ENCODE measurements at regions not wholly inside any gene's neighbourhood (a gene's known extent, or its start where the extent isn't known, plus 50 kb on each side); places are given as distances from the start of the nearest gene placed in this dataset.
"Not testable (repeated sequence)": the region's sequence is repeated elsewhere in the genome, so short reads cannot be mapped to it uniquely, and the experiment has no call there.

GRCh38 chr15:20355256-20355868 lies 186.2 kb downstream of the GOLGA6L6 start:
- peak in 1 of 2 donors; percentile 14 for DNase-seq
- WGBS, 2 donors, result 73 to 74% methylated on average over 6 of the region's 6 CpGs
- H3K9me3 ChIP-seq, result no peaks in the 10 kb centered on the region
- no peaks in the 10 kb centered on the region for H3K36me3 ChIP-seq
- H3K4me3 ChIP-seq, result no peak overlapping the region
- H3K27me3 ChIP-seq, result peaks cover 0 to 78% (median 17%) of the 10 kb centered on the region in 7 donors
- no peak for ATAC-seq
- H3K27ac ChIP-seq, result no peak overlapping the region
- TF ChIP-seq CTCF (IDR thresholded peaks at IDR 0.05), result no peak
- H3K4me1 ChIP-seq, result peaks cover 0 to 3% (median 0%) of the 10 kb centered on the region in 9 donors
- intact Hi-C loops (cut with DNase I), result loop anchor here in 2 of 10 donors (5.0 to 10.0 kb wide), 2 partner anchors 49 to 1867 kb away; no protein-coding TSS in a partner anchor

- intact Hi-C loops (cut with DNase I), result loop anchor here in 2 of 10 donors (5.0 to 10.0 kb wide), 2 partner anchors 50 to 1867 kb away; no protein-coding TSS in a partner anchor
- H3K9me3 ChIP-seq, DNase-seq, H3K4me3 ChIP-seq, ATAC-seq, H3K27ac ChIP-seq, H3K4me1 ChIP-seq, H3K36me3 ChIP-seq: not testable (repeated sequence)
- peaks cover 0 to 83% (median 21%) of the 10 kb centered on the region in 7 donors for H3K27me3 ChIP-seq
- WGBS, 2 donors, result 54 to 57% methylated on average over 5 of the region's 5 CpGs
Measured at GRCh38 chr15:20354884-20355223, 186.7 kb downstream of the GOLGA6L6 start.

- DNase-seq (peak in 1 of 2 donors; percentile 15), ATAC-seq (no peak)
- H3K9me3 ChIP-seq, result no peaks in the 10 kb centered on the region
- H3K27ac ChIP-seq, result no peak overlapping the region
- no peaks in the 10 kb centered on the region for H3K36me3 ChIP-seq
- peaks cover 4 to 89% (median 27%) of the 10 kb centered on the region in 7 donors for H3K27me3 ChIP-seq
- H3K4me3 ChIP-seq, result no peak overlapping the region
- H3K4me1 ChIP-seq, result peaks cover 0 to 3% (median 0%) of the 10 kb centered on the region in 9 donors
- WGBS, 2 donors, result 67 to 69% methylated on average over 14 of the region's 14 CpGs
- no peak for TF ChIP-seq CTCF (IDR thresholded peaks at IDR 0.05)
- intact Hi-C loops (cut with DNase I), result loop anchor here in 1 of 10 donors (10.0 kb wide), 1 partner anchor 51 kb away; no protein-coding TSS in a partner anchor
Measured at GRCh38 chr15:20353966-20354883, 187.4 kb downstream of the GOLGA6L6 start.

- peaks cover 0 to 3% (median 0%) of the 10 kb centered on the region in 9 donors for H3K4me1 ChIP-seq
- no peak for DNase-seq
- H3K27me3 ChIP-seq, result peaks cover 8 to 93% (median 28%) of the 10 kb centered on the region in 7 donors
- WGBS, 2 donors, result 56 to 60% methylated on average over 17 of the region's 17 CpGs
- H3K4me3 ChIP-seq, result no peak overlapping the region
- ATAC-seq, result no peak
- intact Hi-C loops (cut with DNase I), result loop anchor here in 1 of 10 donors (10.0 kb wide), 1 partner anchor 52 kb away; no protein-coding TSS in a partner anchor
- no peak overlapping the region for H3K27ac ChIP-seq
- no peaks in the 10 kb centered on the region for H3K36me3 ChIP-seq
- no peak for TF ChIP-seq CTCF (IDR thresholded peaks at IDR 0.05)
- peaks cover 0 to 2% (median 0%) of the 10 kb centered on the region in 11 donors for H3K9me3 ChIP-seq
Measured at GRCh38 chr15:20352241-20353200, 189.1 kb downstream of the GOLGA6L6 start.
